H1 (cell line): ENCODE measurements at regions not wholly inside any gene's neighbourhood (a gene's known extent, or its start where the extent isn't known, plus 50 kb on each side); places are given as distances from the start of the nearest gene placed in this dataset.

Experiments
- CTCF ChIA-PET: fragments of 300-600 bp; sonication (Branson Sonifier 250); formaldehyde crosslinking; loops from one replicate; lab custom pipeline; 2021; ENCODE audit not compliant: partially characterized antibody; lab: Charles Lee
- POLR2A ChIA-PET: fragments of 300-600 bp; sonication (Branson Sonifier 250); formaldehyde crosslinking; loops from one replicate; lab custom pipeline; 2021; ENCODE audit warnings: inconsistent platforms; ENCODE audit not compliant: partially characterized antibody; lab: Charles Lee
- DNase-seq, 2 experiments: peaks; one replicate each; pipeline versions ENCODE4 v3.0.0 to v3.0.0-alpha.2; 2010 to 2022; ENCODE audit warnings: low spot score in 2 of 2, low read depth in 1 of 2, mixed read lengths in 1 of 2
- FAIRE-seq: peaks from 2 replicates; lab custom pipeline; 2011; peaks lifted over from hg19 to GRCh38; lab: Jason Lieb, UNC
- H2AFZ ChIP-seq: 2 replicates; pipeline ENCODE4 v1.8.1; 2012; ENCODE audit warnings: low read length, inconsistent platforms
- H2AK5ac ChIP-seq: 2 replicates; pipeline ENCODE4 v1.6.1; 2013; ENCODE audit warnings: low read depth, low read length
- H2BK120ac ChIP-seq: replicated peaks from 2 replicates; pipeline ENCODE3; 2013; ENCODE audit warnings: low read depth, low read length, inconsistent platforms
- H2BK12ac ChIP-seq: 2 replicates; pipeline ENCODE4 v1.6.1; 2013; ENCODE audit warnings: low read depth, low read length
- H2BK15ac ChIP-seq: 2 replicates; pipeline ENCODE4 v1.6.1; 2013; ENCODE audit warnings: low read length
- H2BK20ac ChIP-seq: 2 replicates; pipeline ENCODE4 v1.6.1; 2013; ENCODE audit warnings: low read length
- H2BK5ac ChIP-seq: 2 replicates; pipeline ENCODE4 v1.6.1; 2013; ENCODE audit warnings: low read depth, low read length
- H3K14ac ChIP-seq: 2 replicates; pipeline ENCODE4 v1.6.1; 2013; ENCODE audit warnings: inconsistent platforms; ENCODE audit not compliant: insufficient read length
- H3K18ac ChIP-seq: 2 replicates; pipeline ENCODE4 v1.6.1; 2013; ENCODE audit warnings: low read length; ENCODE audit errors: extremely low read depth
- H3K23ac ChIP-seq: 2 replicates; pipeline ENCODE4 v1.6.1; 2013; ENCODE audit warnings: inconsistent platforms; ENCODE audit not compliant: insufficient read length
- H3K23me2 ChIP-seq: 2 replicates; pipeline ENCODE4 v1.6.1; 2013; ENCODE audit warnings: low read depth, low read length
- H3K27ac ChIP-seq: 2 replicates; pipeline ENCODE4 v1.6.1; 2011; ENCODE audit warnings: low read depth, low read length, inconsistent platforms
- H3K27me3 ChIP-seq, 4 experiments: replicated peaks in 1 of 4; 1 replicate in 1 of 4; 2 replicates in 3 of 4; pipeline versions ENCODE4 v1.6.1 to v1.8.1; 2011 to 2013; ENCODE audit warnings: low read length in 3 of 4, mild to moderate bottlenecking in 3 of 4, inconsistent platforms in 2 of 4, mixed read lengths in 2 of 4, moderate library complexity in 1 of 4; ENCODE audit not compliant: control insufficient read depth in 3 of 4, insufficient read depth in 3 of 4; ENCODE audit errors: extremely low read depth in 1 of 4
- H3K36me3 ChIP-seq, 4 experiments: 2 replicates each; pipeline versions ENCODE4 v1.6.1 to v1.8.1; 2011 to 2013; ENCODE audit warnings: mild to moderate bottlenecking in 4 of 4, low read length in 3 of 4, moderate library complexity in 2 of 4, control low read depth in 1 of 4, inconsistent platforms in 1 of 4; ENCODE audit not compliant: insufficient read depth in 4 of 4, control insufficient read depth in 2 of 4
- H3K4ac ChIP-seq: replicated peaks from 2 replicates; pipeline ENCODE3; 2013; ENCODE audit warnings: low read length, low read depth, mixed read lengths, inconsistent platforms; ENCODE audit not compliant: insufficient read length
- H3K4me1 ChIP-seq, 4 experiments: replicated peaks in 1 of 4; 1 replicate in 1 of 4; 2 replicates in 3 of 4; pipeline versions ENCODE4 v1.6.1 to v1.8.1; 2011 to 2013; ENCODE audit warnings: low read length in 3 of 4, inconsistent platforms in 2 of 4, mixed read lengths in 1 of 4; ENCODE audit not compliant: insufficient read depth in 4 of 4, control insufficient read depth in 3 of 4
- H3K4me2 ChIP-seq, 2 experiments: 2 replicates each; pipeline versions ENCODE4 v1.6.1 to v1.8.1; 2011 to 2013; ENCODE audit warnings: low read depth in 2 of 2, low read length in 2 of 2, control low read depth in 1 of 2, inconsistent platforms in 1 of 2, mild to moderate bottlenecking in 1 of 2; ENCODE audit not compliant: insufficient read depth in 1 of 2
- H3K4me3 ChIP-seq, 4 experiments: fragments of 200-600, 300-600 bp in 1 of 4; sonication (generic), shearing (Covaris generic), sonication (Bioruptor Twin) in 1 of 4; 2 replicates each; pipeline versions ENCODE4 v1.5.1 to v1.8.1; 2011 to 2016; ENCODE audit warnings: low read length in 4 of 4, low read depth in 3 of 4, control low read depth in 2 of 4, inconsistent platforms in 2 of 4, mild to moderate bottlenecking in 2 of 4, mixed read lengths in 1 of 4, moderate library complexity in 1 of 4; ENCODE audit not compliant: insufficient read depth in 2 of 4; ENCODE audit errors: extremely low read depth in 1 of 4
- H3K56ac ChIP-seq: replicated peaks from 2 replicates; pipeline ENCODE3; 2013; ENCODE audit warnings: low read depth, mild to moderate bottlenecking, mixed read lengths, low read length, inconsistent platforms; ENCODE audit not compliant: insufficient read length
- H3K79me1 ChIP-seq: 2 replicates; pipeline ENCODE4 v1.6.1; 2013; ENCODE audit warnings: low read depth, low read length, control low read depth
- H3K79me2 ChIP-seq, 2 experiments: 2 replicates each; pipeline versions ENCODE4 v1.6.1 to v1.8.1; 2012 to 2013; ENCODE audit warnings: low read length in 2 of 2, mild to moderate bottlenecking in 2 of 2, inconsistent platforms in 1 of 2; ENCODE audit not compliant: insufficient read depth in 2 of 2, control insufficient read depth in 1 of 2
- H3K9ac ChIP-seq, 4 experiments: replicated peaks in 1 of 4; 1 replicate in 1 of 4; 2 replicates in 3 of 4; pipeline versions ENCODE4 v1.6.1 to v1.8.1; 2011 to 2013; ENCODE audit warnings: low read depth in 3 of 4, low read length in 3 of 4, control low read depth in 2 of 4, mild to moderate bottlenecking in 2 of 4, moderate library complexity in 2 of 4, inconsistent platforms in 1 of 4; ENCODE audit errors: extremely low read depth in 1 of 4
- H3K9me3 ChIP-seq, 2 experiments: 2 replicates each; pipeline versions ENCODE4 v1.6.1 to v1.8.1; 2012 to 2013; ENCODE audit warnings: mild to moderate bottlenecking in 2 of 2, moderate library complexity in 2 of 2, control low read depth in 1 of 2, inconsistent platforms in 1 of 2, low read depth in 1 of 2, low read length in 1 of 2, mixed read lengths in 1 of 2; ENCODE audit not compliant: insufficient read depth in 2 of 2
- H4K20me1 ChIP-seq, 2 experiments: replicated peaks in 1 of 2; 2 replicates each; pipeline versions ENCODE3 to v1.8.1; 2011 to 2013; ENCODE audit warnings: inconsistent platforms in 2 of 2, low read length in 2 of 2, mild to moderate bottlenecking in 1 of 2; ENCODE audit not compliant: insufficient read depth in 2 of 2, control insufficient read depth in 1 of 2
- H4K5ac ChIP-seq: 2 replicates; pipeline ENCODE4 v1.6.1; 2013; ENCODE audit warnings: low read length, low read depth, mixed read lengths, inconsistent platforms; ENCODE audit not compliant: insufficient read length
- H4K8ac ChIP-seq: 2 replicates; pipeline ENCODE4 v1.8.0; 2013; ENCODE audit warnings: mild to moderate bottlenecking, moderate library complexity, low read length, inconsistent platforms; ENCODE audit not compliant: insufficient read depth; ENCODE audit errors: extremely low read depth
- H4K91ac ChIP-seq: replicated peaks from 2 replicates; pipeline ENCODE3; 2013; ENCODE audit warnings: low read length, mixed read lengths, inconsistent platforms; ENCODE audit not compliant: insufficient read length
- CREB1 ChIP-seq: IDR thresholded peaks from 2 replicates; pipeline ENCODE4 v1.6.1; 2012; ENCODE audit warnings: inconsistent platforms
- CTBP2 ChIP-seq: IDR thresholded peaks from 2 replicates; pipeline ENCODE4 v1.7.0; 2011; ENCODE audit warnings: borderline replicate concordance, mild to moderate bottlenecking, moderate library complexity, mixed read lengths, low read length; ENCODE audit not compliant: insufficient read depth, insufficient read length
- PHF8 ChIP-seq: fragments of 200-600 bp; sonication (generic); conservative IDR thresholded peaks from 2 replicates; pipeline ENCODE4 v1.7.1; 2012; ENCODE audit warnings: low read depth, mild to moderate bottlenecking, inconsistent platforms, low read length, moderate library complexity
- WGBS, 2 experiments: shearing (Covaris generic) in 1 of 2; methylation state at CpG; one replicate each; pipeline versions ENCODE4 v1.1.6 to v1.1.7; 2013 to 2015; ENCODE audit warnings: low lambda C conversion rate in 2 of 2, mixed read lengths in 2 of 2, inconsistent platforms in 1 of 2, low coverage in 1 of 2, missing lambda C conversion rate in 1 of 2; ENCODE audit not compliant: insufficient replicate concordance in 2 of 2, insufficient coverage in 1 of 2, insufficient read length in 1 of 2; ENCODE audit errors: extremely low coverage in 1 of 2, missing lambda C conversion rate in 1 of 2; 5-methylcytosine and 5-hydroxymethylcytosine counted together

GRCh38 chr3:110063178-110063577 lies 725.8 kb upstream of the DPPA4 start:
- Histone ChIP-seq H4K20me1 (no peaks in the 10 kb centered on the region), H3K79me2 (no peaks in the 10 kb centered on the region), H3K27ac (no peak overlapping the region), H3K4me3 (no peak overlapping the region), H4K5ac (no peak overlapping the region), H3K79me1 (no peaks in the 10 kb centered on the region), H2AFZ (no peak overlapping the region), H4K91ac (no peak overlapping the region), H3K4ac (no peak overlapping the region), H3K9me3 (no peaks in the 10 kb centered on the region), H3K4me2 (no peak overlapping the region), H3K9ac (no peak overlapping the region), H3K4me1 (no peaks in the 10 kb centered on the region), H2BK5ac (no peak overlapping the region), H3K14ac (no peak overlapping the region), H3K27me3 (no peaks in the 10 kb centered on the region), H2BK12ac (no peak overlapping the region), H2BK20ac (no peak overlapping the region), H3K36me3 (no peaks in the 10 kb centered on the region), H2BK15ac (no peak overlapping the region), H3K56ac (no peak overlapping the region), H4K8ac (no peak overlapping the region), H3K23me2 (no peaks in the 10 kb centered on the region), H2AK5ac (no peak overlapping the region), H3K18ac (no peak overlapping the region), H2BK120ac (no peak overlapping the region), H3K23ac (no peak overlapping the region)
- no peak for FAIRE-seq
- 86% methylated on average over 1 of the region's 1 CpG; no CpG with 5 or more reads in 1 of the 2 experiments for WGBS, 2 experiments
- TF ChIP-seq CTBP2 = no peak
- TF ChIP-seq CREB1 = no peak
- TF ChIP-seq PHF8 = no peak
- DNase-seq = no peak
- POLR2A ChIA-PET = no interaction called here
- CTCF ChIA-PET = no interaction called here
